ENCODE measurements at regions not wholly inside any gene's neighbourhood (a gene's known extent, or its start where the extent isn't known, plus 50 kb on each side); places are given as distances from the start of the nearest gene placed in this dataset.

DNA sequence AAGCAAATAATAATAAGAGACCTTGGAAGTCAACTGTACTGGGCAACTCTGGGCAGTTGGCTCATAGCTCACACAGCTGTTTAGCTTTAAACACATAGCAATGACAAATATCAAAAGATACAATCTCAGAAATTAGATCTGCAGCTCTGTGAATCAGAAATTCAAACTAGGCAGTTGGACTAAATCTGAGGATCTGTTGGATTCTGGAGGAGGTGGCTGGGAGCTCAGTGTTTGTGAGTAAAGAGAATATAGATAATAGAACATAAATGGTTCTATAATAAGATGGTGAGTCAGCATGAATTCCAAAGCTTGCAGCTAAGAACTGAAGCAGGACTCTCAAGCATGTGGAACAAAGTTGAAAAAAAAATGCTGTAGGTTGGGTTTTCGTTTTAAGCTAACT is 1949.4 kb upstream of the SEL1L start:
- no peaks in the 10 kb centered on the region for H3K36me3 Mint-ChIP-seq (ENCODE audit: unreplicated experiment)
- no peak overlapping the region for H3K4me3 Mint-ChIP-seq (ENCODE audit: unreplicated experiment)
- peaks cover 4% of the 10 kb centered on the region for H3K9me3 Mint-ChIP-seq (ENCODE audit: unreplicated experiment)
- no peak for DNase-seq (ENCODE audit: extremely low spot score, unreplicated experiment)
- no peaks in the 10 kb centered on the region for H3K27me3 Mint-ChIP-seq (ENCODE audit: unreplicated experiment)
- H3K27ac Mint-ChIP-seq (ENCODE audit: unreplicated experiment) = no peak overlapping the region
- H3K4me1 Mint-ChIP-seq (ENCODE audit: unreplicated experiment) = peaks cover 9% of the 10 kb centered on the region
- TF ChIP-seq, protein P1, sequence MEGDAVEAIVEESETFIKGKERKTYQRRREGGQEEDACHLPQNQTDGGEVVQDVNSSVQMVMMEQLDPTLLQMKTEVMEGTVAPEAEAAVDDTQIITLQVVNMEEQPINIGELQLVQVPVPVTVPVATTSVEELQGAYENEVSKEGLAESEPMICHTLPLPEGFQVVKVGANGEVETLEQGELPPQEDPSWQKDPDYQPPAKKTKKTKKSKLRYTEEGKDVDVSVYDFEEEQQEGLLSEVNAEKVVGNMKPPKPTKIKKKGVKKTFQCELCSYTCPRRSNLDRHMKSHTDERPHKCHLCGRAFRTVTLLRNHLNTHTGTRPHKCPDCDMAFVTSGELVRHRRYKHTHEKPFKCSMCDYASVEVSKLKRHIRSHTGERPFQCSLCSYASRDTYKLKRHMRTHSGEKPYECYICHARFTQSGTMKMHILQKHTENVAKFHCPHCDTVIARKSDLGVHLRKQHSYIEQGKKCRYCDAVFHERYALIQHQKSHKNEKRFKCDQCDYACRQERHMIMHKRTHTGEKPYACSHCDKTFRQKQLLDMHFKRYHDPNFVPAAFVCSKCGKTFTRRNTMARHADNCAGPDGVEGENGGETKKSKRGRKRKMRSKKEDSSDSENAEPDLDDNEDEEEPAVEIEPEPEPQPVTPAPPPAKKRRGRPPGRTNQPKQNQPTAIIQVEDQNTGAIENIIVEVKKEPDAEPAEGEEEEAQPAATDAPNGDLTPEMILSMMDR (IDR thresholded peaks at IDR 0.05) = no peak

DNA sequence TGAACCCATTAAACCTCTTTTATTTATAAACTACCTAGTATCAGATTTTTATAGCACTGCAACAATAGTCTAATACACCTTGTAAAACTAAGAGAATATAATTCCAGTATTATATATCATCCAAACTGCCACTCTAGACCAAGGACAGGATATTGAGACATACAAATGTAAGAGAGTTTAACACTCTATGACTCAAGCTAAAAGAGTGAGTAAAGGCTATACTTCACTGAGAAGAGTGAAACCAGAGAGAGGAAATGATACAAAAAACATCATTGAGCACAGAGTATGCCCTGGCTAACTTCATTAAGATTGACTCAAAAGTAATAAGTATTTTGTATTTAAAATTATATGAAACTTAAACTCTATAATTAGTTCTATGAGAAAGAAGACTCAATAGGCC is 1951.9 kb upstream of the SEL1L start:
- no peak for DNase-seq (ENCODE audit: extremely low spot score, unreplicated experiment)
- Mint-ChIP-seq H3K27me3 (ENCODE audit: unreplicated experiment) (no peaks in the 10 kb centered on the region), H3K4me3 (ENCODE audit: unreplicated experiment) (no peak overlapping the region), H3K36me3 (ENCODE audit: unreplicated experiment) (no peaks in the 10 kb centered on the region), H3K4me1 (ENCODE audit: unreplicated experiment) (peaks cover 9% of the 10 kb centered on the region), H3K9me3 (ENCODE audit: unreplicated experiment) (peaks cover 4% of the 10 kb centered on the region), H3K27ac (ENCODE audit: unreplicated experiment) (no peak overlapping the region)
- TF ChIP-seq, protein P1 (IDR thresholded peaks at IDR 0.05) = no peak

DNA sequence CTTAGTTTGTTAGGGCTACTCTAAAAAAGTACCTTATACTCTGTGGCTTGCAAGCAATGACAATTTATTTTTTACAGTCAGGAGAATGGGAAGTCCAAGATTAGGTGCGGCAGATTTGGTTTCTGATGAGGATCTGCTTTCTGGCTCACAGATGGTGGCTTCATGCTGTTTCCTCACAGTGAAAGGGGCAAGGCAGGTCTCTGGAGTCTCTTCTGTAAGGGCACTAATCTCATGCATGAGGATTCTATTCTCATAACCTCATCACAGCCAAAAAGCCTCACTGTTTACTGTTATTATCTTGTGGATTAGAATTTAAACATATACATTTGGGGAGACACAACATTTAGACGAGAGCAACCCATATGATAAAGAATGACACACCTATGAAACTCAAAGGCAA is 1957.4 kb upstream of the SEL1L start:
- H3K36me3 Mint-ChIP-seq (ENCODE audit: unreplicated experiment) = no peaks in the 10 kb centered on the region
- TF ChIP-seq, protein P1 (IDR thresholded peaks at IDR 0.05) = no peak
- no peak overlapping the region for H3K27ac Mint-ChIP-seq (ENCODE audit: unreplicated experiment)
- H3K9me3 Mint-ChIP-seq (ENCODE audit: unreplicated experiment) = peaks cover 4% of the 10 kb centered on the region
- H3K27me3 Mint-ChIP-seq (ENCODE audit: unreplicated experiment) = no peaks in the 10 kb centered on the region
- DNase-seq (ENCODE audit: extremely low spot score, unreplicated experiment) = no peak
- H3K4me1 Mint-ChIP-seq (ENCODE audit: unreplicated experiment) = no peaks in the 10 kb centered on the region
- H3K4me3 Mint-ChIP-seq (ENCODE audit: unreplicated experiment) = no peak overlapping the region

DNA sequence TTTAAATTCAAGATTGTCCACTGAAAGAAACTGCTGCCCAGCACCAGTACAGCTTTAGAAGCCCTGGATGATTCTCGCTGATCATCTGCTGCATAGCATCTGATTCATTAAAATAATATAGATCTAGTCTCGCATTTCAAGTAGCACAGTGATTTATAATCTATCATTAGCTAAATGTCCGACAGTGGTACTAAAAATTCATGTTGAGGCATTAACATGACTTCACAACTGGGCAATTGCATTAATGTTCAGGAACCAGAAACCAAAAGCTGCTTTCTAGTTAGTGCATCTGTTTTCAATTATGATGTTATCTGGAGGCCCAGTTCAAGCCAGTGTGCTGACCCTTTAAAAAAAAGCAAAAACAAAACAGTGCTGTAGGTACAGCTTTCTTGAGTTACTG is 1987.2 kb upstream of the SEL1L start:
- no peak for DNase-seq (ENCODE audit: extremely low spot score, unreplicated experiment)
- H3K4me1 Mint-ChIP-seq (ENCODE audit: unreplicated experiment) = peaks cover 8% of the 10 kb centered on the region
- no peaks in the 10 kb centered on the region for H3K27me3 Mint-ChIP-seq (ENCODE audit: unreplicated experiment)
- H3K27ac Mint-ChIP-seq (ENCODE audit: unreplicated experiment) = no peak overlapping the region
- TF ChIP-seq, protein P1 (IDR thresholded peaks at IDR 0.05) = no peak
- no peak overlapping the region for H3K4me3 Mint-ChIP-seq (ENCODE audit: unreplicated experiment)
- H3K36me3 Mint-ChIP-seq (ENCODE audit: unreplicated experiment) = no peaks in the 10 kb centered on the region
- no peaks in the 10 kb centered on the region for H3K9me3 Mint-ChIP-seq (ENCODE audit: unreplicated experiment)

DNA sequence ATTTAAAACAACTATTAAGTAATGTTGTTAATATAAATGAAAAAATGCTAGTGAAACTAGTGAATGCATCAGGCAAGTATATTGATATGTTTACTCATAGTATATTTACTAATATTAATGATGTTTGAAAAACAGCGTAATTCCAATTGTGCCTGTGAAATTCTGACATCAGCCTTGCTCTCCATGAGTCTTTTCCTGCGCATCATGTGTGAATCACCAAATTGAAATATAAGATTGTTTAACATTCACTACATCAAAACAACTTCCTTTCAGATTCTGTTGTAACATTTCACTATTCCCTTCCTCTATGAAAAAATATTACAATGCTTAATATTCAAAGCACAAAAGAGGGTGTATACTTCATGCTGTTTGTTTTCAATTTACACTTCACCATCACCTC is 1995.9 kb upstream of the SEL1L start:
- TF ChIP-seq, protein P1 (IDR thresholded peaks at IDR 0.05) = no peak
- Mint-ChIP-seq H3K9me3 (ENCODE audit: unreplicated experiment) (no peaks in the 10 kb centered on the region), H3K36me3 (ENCODE audit: unreplicated experiment) (no peaks in the 10 kb centered on the region), H3K27me3 (ENCODE audit: unreplicated experiment) (no peaks in the 10 kb centered on the region), H3K4me1 (ENCODE audit: unreplicated experiment) (no peaks in the 10 kb centered on the region), H3K4me3 (ENCODE audit: unreplicated experiment) (no peak overlapping the region), H3K27ac (ENCODE audit: unreplicated experiment) (no peak overlapping the region)
- no peak for DNase-seq (ENCODE audit: extremely low spot score, unreplicated experiment)

Measured in osteocyte (in vitro differentiated cells).